Mesothelial cell of epicardium (in vitro differentiated cells): ENCODE measurements at regions not wholly inside any gene's neighbourhood (a gene's known extent, or its start where the extent isn't known, plus 50 kb on each side); places are given as distances from the start of the nearest gene placed in this dataset.

Experiments
- DNase-seq, 2 experiments: peaks; one replicate each; pipeline ENCODE4 v3.0.0; 2021; ENCODE audit warnings: low spot score in 2 of 2; ENCODE audit not compliant: unreplicated experiment in 2 of 2
- H3K27ac Mint-ChIP-seq: 2 replicates; pipeline ENCODE4 v1.8.0; 2021; ENCODE audit warnings: mixed read lengths
- H3K27me3 Mint-ChIP-seq: 2 replicates; pipeline ENCODE4 v1.8.0; 2021; ENCODE audit warnings: low read depth, mixed read lengths
- H3K36me3 Mint-ChIP-seq: 2 replicates; pipeline ENCODE4 v1.8.0; 2021; ENCODE audit warnings: mixed read lengths
- H3K4me1 Mint-ChIP-seq: 2 replicates; pipeline ENCODE4 v1.8.0; 2021; ENCODE audit warnings: mixed read lengths
- H3K4me3 Mint-ChIP-seq: 2 replicates; pipeline ENCODE4 v1.8.0; 2021; ENCODE audit warnings: mild to moderate bottlenecking, moderate library complexity, mixed read lengths
- H3K9me3 Mint-ChIP-seq: 2 replicates; pipeline ENCODE4 v1.8.0; 2021; ENCODE audit warnings: mixed read lengths
- TF ChIP-seq, protein P1 (sequence below): fragments of 200-600 bp; sonication (generic); IDR thresholded peaks from one replicate; pipeline ENCODE4 v1.5.0; 2021; ENCODE audit warnings: antibody characterized with exemption; ENCODE audit not compliant: unreplicated experiment

DNA sequence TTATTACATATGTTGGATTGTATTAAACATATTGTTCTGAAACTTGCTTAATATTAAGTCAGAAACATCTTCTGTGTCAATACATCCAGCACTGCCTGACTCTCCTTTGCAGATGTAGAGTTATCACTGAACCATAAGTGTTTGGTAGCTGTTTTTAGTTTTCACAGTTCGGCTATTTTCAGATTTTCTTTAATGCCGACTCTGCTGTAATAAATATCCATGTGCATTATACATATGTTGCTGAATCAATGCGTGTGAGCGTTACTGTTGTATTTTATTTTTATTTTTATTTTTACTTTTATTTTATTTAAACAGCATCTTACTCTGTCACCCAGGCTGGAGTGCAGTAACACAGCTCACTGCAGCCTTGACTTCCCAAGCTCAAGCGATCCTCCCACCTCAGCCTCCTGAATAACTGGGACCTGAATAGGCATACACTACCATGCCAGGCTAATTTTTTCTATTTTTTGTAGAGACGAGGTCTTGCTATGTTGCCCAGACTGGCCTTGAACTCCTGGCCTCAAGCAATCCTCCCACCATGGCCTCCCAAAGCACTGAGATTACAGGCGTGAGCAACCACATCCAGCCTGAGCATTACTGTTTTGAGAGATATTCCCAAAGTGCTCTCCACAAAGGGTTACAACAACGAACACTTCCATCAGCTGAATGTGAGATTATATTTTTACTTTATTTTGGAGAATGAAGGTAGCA, 50.7 kb upstream of the NOCT start:
- TF ChIP-seq, protein P1, sequence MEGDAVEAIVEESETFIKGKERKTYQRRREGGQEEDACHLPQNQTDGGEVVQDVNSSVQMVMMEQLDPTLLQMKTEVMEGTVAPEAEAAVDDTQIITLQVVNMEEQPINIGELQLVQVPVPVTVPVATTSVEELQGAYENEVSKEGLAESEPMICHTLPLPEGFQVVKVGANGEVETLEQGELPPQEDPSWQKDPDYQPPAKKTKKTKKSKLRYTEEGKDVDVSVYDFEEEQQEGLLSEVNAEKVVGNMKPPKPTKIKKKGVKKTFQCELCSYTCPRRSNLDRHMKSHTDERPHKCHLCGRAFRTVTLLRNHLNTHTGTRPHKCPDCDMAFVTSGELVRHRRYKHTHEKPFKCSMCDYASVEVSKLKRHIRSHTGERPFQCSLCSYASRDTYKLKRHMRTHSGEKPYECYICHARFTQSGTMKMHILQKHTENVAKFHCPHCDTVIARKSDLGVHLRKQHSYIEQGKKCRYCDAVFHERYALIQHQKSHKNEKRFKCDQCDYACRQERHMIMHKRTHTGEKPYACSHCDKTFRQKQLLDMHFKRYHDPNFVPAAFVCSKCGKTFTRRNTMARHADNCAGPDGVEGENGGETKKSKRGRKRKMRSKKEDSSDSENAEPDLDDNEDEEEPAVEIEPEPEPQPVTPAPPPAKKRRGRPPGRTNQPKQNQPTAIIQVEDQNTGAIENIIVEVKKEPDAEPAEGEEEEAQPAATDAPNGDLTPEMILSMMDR = no peak
- Mint-ChIP-seq H3K4me1 (no peaks in the 10 kb centered on the region), H3K36me3 (no peaks in the 10 kb centered on the region), H3K27me3 (no peaks in the 10 kb centered on the region), H3K27ac (no peak overlapping the region), H3K4me3 (no peak overlapping the region), H3K9me3 (no peaks in the 10 kb centered on the region)
- no peak for DNase-seq

DNA sequence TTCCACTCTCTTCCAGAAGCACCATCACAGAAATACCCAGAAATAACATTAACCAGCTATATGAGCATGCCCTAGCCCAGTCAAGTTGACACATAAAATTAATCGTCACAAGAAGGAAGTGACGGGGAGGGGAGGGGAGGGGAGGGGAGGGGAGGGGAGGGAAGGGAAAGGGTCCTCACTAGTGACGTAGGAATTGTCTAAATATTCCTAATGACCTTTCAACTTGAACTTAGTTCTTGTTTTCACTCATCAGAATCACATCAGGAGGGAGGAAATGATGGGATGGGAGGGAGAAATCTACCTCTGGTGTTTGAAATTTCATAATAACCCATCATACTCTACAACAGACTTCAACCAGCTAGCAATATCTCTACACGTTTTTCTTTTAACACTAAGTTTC, 52.2 kb upstream of the NOCT start:
- Mint-ChIP-seq H3K27me3 (no peaks in the 10 kb centered on the region), H3K27ac (no peak overlapping the region), H3K4me3 (no peak overlapping the region), H3K9me3 (no peaks in the 10 kb centered on the region), H3K36me3 (no peaks in the 10 kb centered on the region), H3K4me1 (no peaks in the 10 kb centered on the region)
- no peak for DNase-seq
- TF ChIP-seq, protein P1 = no peak

DNA sequence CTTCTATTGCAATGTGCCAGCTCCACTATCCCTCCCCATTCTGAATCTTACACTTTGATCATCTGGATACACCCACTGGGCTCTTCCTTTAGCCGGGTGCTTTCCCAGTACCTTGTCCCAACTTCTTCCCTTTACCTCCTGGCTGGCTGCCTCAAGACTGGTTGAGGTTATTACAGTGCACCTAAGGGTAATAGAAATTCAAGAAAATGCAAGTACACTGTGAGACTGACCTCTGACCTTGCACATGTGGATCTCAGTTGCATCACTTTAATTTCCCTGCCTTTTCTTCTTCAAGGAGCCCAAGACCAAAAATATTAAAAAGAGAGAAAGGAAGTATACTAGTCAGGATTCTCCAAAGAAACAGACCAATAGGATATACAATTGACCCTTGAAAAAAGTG, 53.9 kb upstream of the NOCT start:
- no peaks in the 10 kb centered on the region for H3K4me1 Mint-ChIP-seq
- H3K4me3 Mint-ChIP-seq = no peak overlapping the region
- no peak for DNase-seq
- TF ChIP-seq, protein P1 = no peak
- no peak overlapping the region for H3K27ac Mint-ChIP-seq
- H3K36me3 Mint-ChIP-seq = no peaks in the 10 kb centered on the region
- no peaks in the 10 kb centered on the region for H3K27me3 Mint-ChIP-seq
- no peaks in the 10 kb centered on the region for H3K9me3 Mint-ChIP-seq

DNA sequence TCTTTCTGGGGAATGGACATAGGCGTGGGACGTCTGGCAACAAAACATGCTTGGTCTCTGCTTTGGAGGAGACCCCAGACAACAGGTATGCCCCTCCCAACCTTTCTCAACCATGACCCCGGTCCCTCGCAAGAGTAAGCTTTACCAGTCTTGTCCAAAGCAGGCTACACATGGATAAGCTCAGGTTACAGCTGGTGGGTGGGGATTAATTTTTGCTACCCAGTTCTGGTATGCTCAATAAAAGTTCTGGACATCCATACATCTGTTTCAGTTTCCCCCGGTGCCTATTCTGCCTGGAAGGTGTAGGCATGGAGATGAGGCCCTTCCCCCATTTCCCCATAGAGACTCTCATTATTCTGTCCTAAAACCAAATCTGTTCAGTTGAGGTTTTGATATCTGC, 54.5 kb upstream of the NOCT start:
- DNase-seq = no peak
- no peaks in the 10 kb centered on the region for H3K9me3 Mint-ChIP-seq
- H3K27ac Mint-ChIP-seq = no peak overlapping the region
- H3K27me3 Mint-ChIP-seq = no peaks in the 10 kb centered on the region
- no peaks in the 10 kb centered on the region for H3K4me1 Mint-ChIP-seq
- no peak overlapping the region for H3K4me3 Mint-ChIP-seq
- no peaks in the 10 kb centered on the region for H3K36me3 Mint-ChIP-seq
- TF ChIP-seq, protein P1 = no peak

DNA sequence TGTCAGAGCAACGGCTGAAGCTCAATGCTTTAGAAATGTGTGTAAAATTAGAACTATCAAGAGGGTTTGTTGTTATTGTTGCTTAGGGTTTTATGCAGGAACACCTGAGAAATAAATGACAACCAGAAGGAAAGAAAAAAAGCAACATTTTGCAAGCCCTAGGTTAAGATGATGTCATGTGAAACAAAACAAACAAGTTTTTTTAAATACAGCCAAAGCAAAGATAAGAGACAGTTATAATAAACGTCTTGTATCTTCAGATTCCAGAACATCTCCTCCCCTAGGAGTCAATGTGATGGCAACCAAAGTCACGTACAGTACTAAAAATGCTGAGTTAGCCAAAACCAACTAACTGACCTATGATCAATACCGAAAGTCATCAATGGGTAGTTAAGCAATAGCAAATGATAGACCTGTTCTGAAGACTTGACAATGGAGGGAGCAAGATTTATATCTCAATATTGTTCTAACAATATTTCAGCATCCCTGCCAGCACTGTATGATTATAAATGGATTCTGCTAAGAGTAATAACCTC, 55.3 kb upstream of the NOCT start:
- TF ChIP-seq, protein P1 = no peak

More for the DNA sequence above, 55.3 kb upstream of the NOCT start:
- Mint-ChIP-seq H3K9me3 (no peaks in the 10 kb centered on the region), H3K27ac (no peak overlapping the region), H3K4me3 (no peak overlapping the region), H3K4me1 (no peaks in the 10 kb centered on the region), H3K36me3 (no peaks in the 10 kb centered on the region), H3K27me3 (no peaks in the 10 kb centered on the region)
- DNase-seq = no peak
